Uterus (tissue), 3 donors: ENCODE measurements at regions not wholly inside any gene's neighbourhood (a gene's known extent, or its start where the extent isn't known, plus 50 kb on each side); places are given as distances from the start of the nearest gene placed in this dataset.
"Not testable (repeated sequence)": the region's sequence is repeated elsewhere in the genome, so short reads cannot be mapped to it uniquely, and the experiment has no call there.

Experiments
- DNase-seq, 2 donors: peaks; one replicate each; pipeline ENCODE4 v3.0.0-alpha.2; 2019 to 2020
- H3K27ac ChIP-seq, 2 donors: fragments of 200-600 bp; sonication (generic); 1 replicate in 1 of 2; 2 replicates in 1 of 2; pipeline ENCODE4 v1.5.1; 2016 to 2018
- H3K27me3 ChIP-seq, 2 donors: fragments of 200-600 bp; sonication (generic); one replicate each; pipeline ENCODE4 v1.5.1; 2018 to 2019; ENCODE audit warnings: control low read depth in 1 of 2
- H3K36me3 ChIP-seq, 2 donors: fragments of 200-600 bp; sonication (generic); one replicate each; pipeline ENCODE4 v1.5.1; 2019; ENCODE audit warnings: control low read depth in 1 of 2
- H3K4me1 ChIP-seq, 2 donors: fragments of 200-600 bp; sonication (generic); one replicate each; pipeline ENCODE4 v1.5.1; 2018 to 2019; ENCODE audit warnings: control low read depth in 1 of 2
- H3K4me3 ChIP-seq, 2 donors: fragments of 200-600 bp; sonication (generic); 1 replicate in 1 of 2; 2 replicates in 1 of 2; pipeline ENCODE4 v1.5.1; 2018 to 2019; ENCODE audit warnings: mild to moderate bottlenecking in 1 of 2
- H3K9me3 ChIP-seq, 2 donors: fragments of 200-600 bp; sonication (generic); one replicate each; pipeline ENCODE4 v1.5.1; 2019; ENCODE audit warnings: control low read depth in 1 of 2
- CTCF ChIP-seq, 4 experiments: fragments of 200-600 bp in 2 of 4; fragments of 450-650 bp in 2 of 4; sonication (generic) in 2 of 4; IDR thresholded peaks; one replicate each; pipeline ENCODE4 v1.5.1; 2016 to 2019; ENCODE audit warnings: antibody characterized with exemption in 4 of 4, mild to moderate bottlenecking in 2 of 4, moderate library complexity in 1 of 4
- POLR2A ChIP-seq, 2 donors: fragments of 450-650 bp; IDR thresholded peaks; one replicate each; pipeline ENCODE4 v1.6.1; 2016; ENCODE audit warnings: antibody characterized with exemption in 2 of 2, mild to moderate bottlenecking in 1 of 2, moderate library complexity in 1 of 2
- intact Hi-C: fragments of 100-400 bp; cut with DNase I; formaldehyde crosslinking; loops from one replicate; pipeline ENCODE4 v1.15.1; 2023; ENCODE audit warnings: low total_unique reads
- donor health status: DM: yes; HTN: yes; CAD: no.

- Histone ChIP-seq H3K9me3 (no peaks in the 10 kb centered on the region), H3K27ac (no peak overlapping the region), H3K27me3 (no peaks in the 10 kb centered on the region), H3K36me3 (no peaks in the 10 kb centered on the region), H3K4me3 (no peak overlapping the region), H3K4me1 (no peaks in the 10 kb centered on the region)
- intact Hi-C loops = no loop called here
- no peak for DNase-seq
- TF ChIP-seq POLR2A (IDR thresholded peaks at IDR 0.05) (no peak), CTCF (IDR thresholded peaks at IDR 0.05) (peak; percentile 35 to 71 (median 58))
Observed at GRCh38 chr5:62779010-62779422, 200.4 kb downstream of the LRRC70 start.

GRCh38 chr5:62778316-62779009 lies 199.8 kb downstream of the LRRC70 start:
- intact Hi-C loops = no loop called here

GRCh38 chr5:62777081-62777480 lies 198.5 kb downstream of the LRRC70 start:
- DNase-seq, H3K4me1 ChIP-seq, H3K4me3 ChIP-seq, H3K27ac ChIP-seq, H3K27me3 ChIP-seq, H3K9me3 ChIP-seq, H3K36me3 ChIP-seq, intact Hi-C loops: not testable (repeated sequence)

More at GRCh38 chr5:62778316-62779009, 199.8 kb downstream of the LRRC70 start:
- H3K4me1 ChIP-seq = no peaks in the 10 kb centered on the region
- TF ChIP-seq CTCF (IDR thresholded peaks at IDR 0.05) = no peak
- no peak for TF ChIP-seq POLR2A (IDR thresholded peaks at IDR 0.05)
- no peak for DNase-seq
- H3K27ac ChIP-seq = no peak overlapping the region
- no peak overlapping the region for H3K4me3 ChIP-seq
- no peaks in the 10 kb centered on the region for H3K9me3 ChIP-seq
- no peaks in the 10 kb centered on the region for H3K36me3 ChIP-seq
- H3K27me3 ChIP-seq = no peaks in the 10 kb centered on the region

GRCh38 chr5:62776592-62776991 lies 198.0 kb downstream of the LRRC70 start:
- H3K9me3 ChIP-seq, DNase-seq, H3K4me1 ChIP-seq, H3K4me3 ChIP-seq, H3K36me3 ChIP-seq, intact Hi-C loops, H3K27ac ChIP-seq, H3K27me3 ChIP-seq: not testable (repeated sequence)

- Histone ChIP-seq H3K27me3 (no peaks in the 10 kb centered on the region), H3K4me1 (no peaks in the 10 kb centered on the region), H3K36me3 (no peaks in the 10 kb centered on the region), H3K4me3 (no peak overlapping the region), H3K9me3 (no peaks in the 10 kb centered on the region), H3K27ac (no peak overlapping the region)
- intact Hi-C loops = no loop called here
- no peak for DNase-seq
- TF ChIP-seq POLR2A (IDR thresholded peaks at IDR 0.05) = no peak
- TF ChIP-seq CTCF (IDR thresholded peaks at IDR 0.05) = no peak
Observed at GRCh38 chr5:62773460-62773859, 194.8 kb downstream of the LRRC70 start.

- no peak for DNase-seq
- no peaks in the 10 kb centered on the region for H3K27me3 ChIP-seq
Observed at GRCh38 chr5:62771341-62771740, 192.7 kb downstream of the LRRC70 start.

More at GRCh38 chr5:62771341-62771740, 192.7 kb downstream of the LRRC70 start:
- Histone ChIP-seq H3K27ac (no peak overlapping the region), H3K4me1 (no peaks in the 10 kb centered on the region), H3K9me3 (no peaks in the 10 kb centered on the region), H3K4me3 (no peak overlapping the region), H3K36me3 (no peaks in the 10 kb centered on the region)
- no peak for TF ChIP-seq POLR2A (IDR thresholded peaks at IDR 0.05)
- no peak for TF ChIP-seq CTCF (IDR thresholded peaks at IDR 0.05)
- intact Hi-C loops = no loop called here
